ENCODE measurements at regions not wholly inside any gene's neighbourhood (a gene's known extent, or its start where the extent isn't known, plus 50 kb on each side); places are given as distances from the start of the nearest gene placed in this dataset.

GRCh38 chr5:13601112-13601511 lies 343.4 kb downstream of the DNAH5 start:
- DNase-seq: no peak
- WGBS, 2 donors: 83 to 85% methylated on average over 2 of the region's 2 CpGs
- ATAC-seq (ENCODE audit: insufficient read depth, low FRiP score): no peak
- no peak for TF ChIP-seq CTCF (IDR thresholded peaks at IDR 0.05; ENCODE audit: control extremely low read depth, extremely low read depth)
- Histone ChIP-seq H3K27me3 (ENCODE audit: control insufficient read depth in 3 of 3, insufficient read depth in 3 of 3, low read length in 2 of 3) (no peaks in the 10 kb centered on the region), H3K36me3 (ENCODE audit: control insufficient read depth in 4 of 4, insufficient read depth in 4 of 4, low read length in 4 of 4) (no peaks in the 10 kb centered on the region), H3K4me3 (no peak overlapping the region), H3K9ac (ENCODE audit: insufficient read depth in 1 of 2, low read length in 2 of 2) (no peak overlapping the region), H3K4me1 (ENCODE audit: control insufficient read depth in 5 of 5, insufficient read depth in 5 of 5, low read length in 5 of 5) (no peaks in the 10 kb centered on the region), H3K27ac (ENCODE audit: low read depth in 1 of 2, low read length in 1 of 2) (no peak overlapping the region), H3K9me3 (ENCODE audit: control insufficient read depth in 4 of 4, insufficient read depth in 3 of 4, low read length in 3 of 4) (no peaks in the 10 kb centered on the region)

DNA sequence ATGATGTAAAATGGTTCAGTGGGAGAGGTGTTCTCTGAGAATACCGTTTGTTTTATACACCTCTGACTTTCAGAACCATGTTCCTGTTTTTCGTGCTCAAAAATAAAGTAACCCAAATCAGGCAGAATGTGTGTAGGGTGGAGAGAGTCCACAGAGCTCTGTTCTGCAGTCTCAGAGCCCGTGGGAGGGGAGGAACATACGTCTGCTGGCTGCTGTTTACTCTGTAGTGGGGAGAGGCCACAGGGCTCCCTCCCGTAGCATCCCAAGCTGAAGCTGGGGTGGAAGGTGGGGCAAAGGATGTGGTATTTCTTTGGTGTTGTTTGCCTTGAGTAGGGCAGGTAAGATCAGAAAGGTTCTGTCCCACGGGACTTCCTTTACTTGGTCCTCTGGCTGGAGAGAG lies 348.5 kb downstream of the DNAH5 start:
- no peak for ATAC-seq (ENCODE audit: insufficient read depth, low FRiP score)
- no peaks in the 10 kb centered on the region for H3K4me1 ChIP-seq (ENCODE audit: control insufficient read depth in 5 of 5, insufficient read depth in 5 of 5, low read length in 5 of 5)
- no peak overlapping the region for H3K4me3 ChIP-seq
- 51 to 66% methylated on average over 6 of the region's 6 CpGs for WGBS, 2 donors
- H3K36me3 ChIP-seq (ENCODE audit: control insufficient read depth in 4 of 4, insufficient read depth in 4 of 4, low read length in 4 of 4): no peaks in the 10 kb centered on the region
- DNase-seq: no peak
- no peaks in the 10 kb centered on the region for H3K27me3 ChIP-seq (ENCODE audit: control insufficient read depth in 3 of 3, insufficient read depth in 3 of 3, low read length in 2 of 3)
- H3K9me3 ChIP-seq (ENCODE audit: control insufficient read depth in 4 of 4, insufficient read depth in 3 of 4, low read length in 3 of 4): no peaks in the 10 kb centered on the region
- TF ChIP-seq CTCF (IDR thresholded peaks at IDR 0.05; ENCODE audit: control extremely low read depth, extremely low read depth): no peak
- no peak overlapping the region for H3K27ac ChIP-seq (ENCODE audit: low read depth in 1 of 2, low read length in 1 of 2)
- no peak overlapping the region for H3K9ac ChIP-seq (ENCODE audit: insufficient read depth in 1 of 2, low read length in 2 of 2)

- Histone ChIP-seq H3K4me3 (no peak overlapping the region), H3K9me3 (ENCODE audit: control insufficient read depth in 4 of 4, insufficient read depth in 3 of 4, low read length in 3 of 4) (no peaks in the 10 kb centered on the region), H3K27ac (ENCODE audit: low read depth in 1 of 2, low read length in 1 of 2) (no peak overlapping the region), H3K9ac (ENCODE audit: insufficient read depth in 1 of 2, low read length in 2 of 2) (no peak overlapping the region), H3K36me3 (ENCODE audit: control insufficient read depth in 4 of 4, insufficient read depth in 4 of 4, low read length in 4 of 4) (no peaks in the 10 kb centered on the region), H3K4me1 (ENCODE audit: control insufficient read depth in 5 of 5, insufficient read depth in 5 of 5, low read length in 5 of 5) (no peaks in the 10 kb centered on the region), H3K27me3 (ENCODE audit: control insufficient read depth in 3 of 3, insufficient read depth in 3 of 3, low read length in 2 of 3) (no peaks in the 10 kb centered on the region)
- WGBS, 2 donors: 39 to 47% methylated on average over 1 of the region's 1 CpG
- DNase-seq: no peak
- no peak for TF ChIP-seq CTCF (IDR thresholded peaks at IDR 0.05; ENCODE audit: control extremely low read depth, extremely low read depth)
- no peak for ATAC-seq (ENCODE audit: insufficient read depth, low FRiP score)
Measured at GRCh38 chr5:13591621-13592020, 352.9 kb downstream of the DNAH5 start.

DNA sequence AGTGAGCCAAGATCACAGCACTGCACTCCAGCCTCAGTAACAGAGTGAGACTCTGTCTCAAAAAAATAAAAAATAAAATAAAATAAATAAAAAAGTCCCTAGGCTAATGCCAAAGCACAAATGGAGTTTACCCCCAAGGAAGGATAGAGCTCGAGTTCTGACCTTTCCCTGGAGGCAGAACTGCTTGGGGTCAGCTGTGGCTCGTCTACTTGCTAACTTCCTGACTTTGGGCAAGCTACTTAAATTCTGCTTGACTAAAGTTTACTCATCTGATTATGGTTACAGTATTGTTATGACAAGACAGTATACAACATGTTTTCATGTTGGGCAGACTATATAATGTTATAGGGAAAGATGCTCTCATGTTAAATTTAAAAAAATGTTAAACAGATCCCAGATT lies 359.2 kb downstream of the DNAH5 start:
- no peaks in the 10 kb centered on the region for H3K36me3 ChIP-seq (ENCODE audit: control insufficient read depth in 4 of 4, insufficient read depth in 4 of 4, low read length in 4 of 4)
- H3K4me1 ChIP-seq (ENCODE audit: control insufficient read depth in 5 of 5, insufficient read depth in 5 of 5, low read length in 5 of 5): no peaks in the 10 kb centered on the region
- ATAC-seq (ENCODE audit: insufficient read depth, low FRiP score): no peak
- WGBS, 2 donors: 62 to 65% methylated on average over 2 of the region's 2 CpGs
- H3K4me3 ChIP-seq: no peak overlapping the region
- TF ChIP-seq CTCF (IDR thresholded peaks at IDR 0.05; ENCODE audit: control extremely low read depth, extremely low read depth): no peak
- DNase-seq: no peak
- H3K27me3 ChIP-seq (ENCODE audit: control insufficient read depth in 3 of 3, insufficient read depth in 3 of 3, low read length in 2 of 3): no peaks in the 10 kb centered on the region
- no peaks in the 10 kb centered on the region for H3K9me3 ChIP-seq (ENCODE audit: control insufficient read depth in 4 of 4, insufficient read depth in 3 of 4, low read length in 3 of 4)
- no peak overlapping the region for H3K27ac ChIP-seq (ENCODE audit: low read depth in 1 of 2, low read length in 1 of 2)
- no peak overlapping the region for H3K9ac ChIP-seq (ENCODE audit: insufficient read depth in 1 of 2, low read length in 2 of 2)

All from lung (tissue), 11 donors.